ENCODE measurements at regions not wholly inside any gene's neighbourhood (a gene's known extent, or its start where the extent isn't known, plus 50 kb on each side); places are given as distances from the start of the nearest gene placed in this dataset.

DNA sequence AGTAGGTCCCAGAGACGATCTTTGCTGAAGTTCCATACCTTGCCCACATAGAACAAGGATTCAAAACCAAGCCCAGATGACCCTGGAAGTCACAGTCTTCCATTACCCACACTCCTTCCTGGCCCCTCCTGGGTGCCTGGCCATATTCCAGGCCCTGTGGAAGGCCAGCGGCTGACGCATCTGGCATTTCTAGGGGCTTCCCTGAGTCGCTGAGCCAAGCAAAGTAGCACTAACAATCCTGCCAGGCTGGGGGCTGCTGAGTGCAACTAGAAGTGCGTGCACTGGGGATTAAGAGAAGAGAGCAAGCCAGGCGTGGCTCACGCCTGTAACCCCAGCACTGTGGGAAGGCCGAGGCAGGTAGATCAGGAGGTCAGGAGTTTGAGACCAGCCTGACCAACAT, 175.2 kb upstream of the CPEB2 start:
- peak; percentile 9 for DNase-seq

DNA sequence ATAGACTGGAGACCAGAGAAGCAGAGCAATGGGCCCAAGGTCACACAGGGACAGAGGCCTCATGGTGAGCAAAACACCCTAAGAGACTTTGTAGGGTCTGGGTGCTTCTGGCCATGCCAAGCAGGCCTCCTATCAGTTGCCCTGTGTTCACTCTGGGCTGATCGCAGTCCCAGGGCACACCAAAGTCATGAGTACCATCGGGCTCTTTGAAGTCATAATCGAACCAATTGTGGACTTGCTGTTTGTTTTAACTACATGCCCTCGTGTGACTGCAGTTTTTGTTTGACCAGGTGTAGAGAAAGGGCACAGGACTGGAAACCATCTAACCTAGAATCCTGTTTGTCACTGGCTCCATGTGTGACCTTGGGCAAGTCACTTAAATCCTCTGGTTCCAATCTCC, 172.5 kb upstream of the CPEB2 start:
- DNase-seq: no peak

DNA sequence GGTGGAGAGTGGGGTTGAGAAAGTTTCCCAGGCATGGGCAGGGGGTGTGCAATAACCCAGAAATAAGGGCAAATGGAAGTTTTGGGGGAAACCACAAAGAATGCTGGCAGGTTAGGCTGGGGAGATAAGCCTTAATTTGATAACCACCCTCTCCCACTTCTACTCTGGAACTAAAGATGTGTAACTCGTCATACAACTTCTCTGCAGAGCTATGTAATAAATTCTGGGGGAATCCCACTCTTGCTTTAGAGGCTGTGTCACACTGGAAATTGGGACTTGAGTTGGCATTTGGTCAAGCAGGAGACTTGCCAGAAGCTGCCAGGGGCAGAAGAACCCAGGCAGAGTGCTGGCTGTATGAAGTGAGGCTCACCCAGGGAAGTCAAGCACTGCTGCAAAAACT, 170.9 kb upstream of the CPEB2 start:
- DNase-seq: no peak

DNA sequence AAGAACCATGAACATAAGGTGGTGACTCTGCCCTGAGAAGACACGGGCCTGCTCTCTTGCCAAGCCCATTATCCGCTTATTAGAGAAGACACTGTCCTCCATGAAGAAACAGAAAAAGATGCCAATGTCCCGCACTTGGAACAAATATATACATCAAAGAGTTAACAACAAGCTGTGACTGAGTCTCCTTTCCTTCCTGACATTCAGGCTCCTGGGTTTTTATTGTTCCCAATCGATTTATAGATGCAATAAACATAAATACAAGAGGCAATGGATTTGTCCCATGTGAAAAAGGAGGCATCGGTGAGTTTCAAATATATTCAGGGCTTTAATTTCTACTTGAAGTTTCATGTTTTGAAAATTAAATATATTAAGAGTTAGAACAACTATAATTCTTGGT, 169.2 kb upstream of the CPEB2 start:
- DNase-seq: no peak

DNA sequence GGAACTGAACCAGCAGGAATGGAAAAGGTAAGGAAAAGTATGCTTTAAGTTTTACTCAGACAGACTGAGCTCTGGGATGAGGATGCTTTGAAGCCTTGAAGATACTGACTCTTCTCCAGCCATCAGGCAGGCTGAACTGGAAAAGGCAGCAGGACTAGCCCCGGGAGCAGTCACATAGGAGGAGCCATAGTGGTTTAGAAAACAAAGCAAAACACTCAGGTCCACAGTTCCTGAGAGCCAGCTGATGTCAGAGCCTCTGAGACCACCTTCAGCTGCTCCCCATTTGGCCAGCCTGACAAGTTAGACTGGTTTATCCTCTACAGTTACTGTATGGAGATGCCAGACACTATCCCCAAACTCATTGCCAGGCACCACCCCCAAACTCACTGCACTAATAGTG, 167.9 kb upstream of the CPEB2 start:
- DNase-seq: no peak

DNA sequence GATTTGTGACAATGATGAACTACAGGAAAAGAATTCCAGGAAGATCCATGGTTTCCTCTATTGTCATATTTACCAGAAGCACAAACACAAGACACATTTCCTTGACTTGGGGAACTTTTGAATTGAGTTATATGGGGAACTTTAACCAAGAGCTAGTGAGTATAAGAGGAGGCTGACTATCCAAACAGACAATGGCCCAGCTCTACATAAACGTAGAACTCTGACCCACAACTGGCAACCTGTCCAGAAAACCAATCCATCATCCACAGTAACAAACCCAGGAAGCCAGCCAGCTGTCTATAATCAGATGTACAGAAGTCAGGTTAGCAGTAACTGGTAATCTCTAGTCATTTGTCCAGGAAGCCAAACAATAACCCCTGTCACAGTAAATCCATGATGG, 167.0 kb upstream of the CPEB2 start:
- DNase-seq: no peak

DNA sequence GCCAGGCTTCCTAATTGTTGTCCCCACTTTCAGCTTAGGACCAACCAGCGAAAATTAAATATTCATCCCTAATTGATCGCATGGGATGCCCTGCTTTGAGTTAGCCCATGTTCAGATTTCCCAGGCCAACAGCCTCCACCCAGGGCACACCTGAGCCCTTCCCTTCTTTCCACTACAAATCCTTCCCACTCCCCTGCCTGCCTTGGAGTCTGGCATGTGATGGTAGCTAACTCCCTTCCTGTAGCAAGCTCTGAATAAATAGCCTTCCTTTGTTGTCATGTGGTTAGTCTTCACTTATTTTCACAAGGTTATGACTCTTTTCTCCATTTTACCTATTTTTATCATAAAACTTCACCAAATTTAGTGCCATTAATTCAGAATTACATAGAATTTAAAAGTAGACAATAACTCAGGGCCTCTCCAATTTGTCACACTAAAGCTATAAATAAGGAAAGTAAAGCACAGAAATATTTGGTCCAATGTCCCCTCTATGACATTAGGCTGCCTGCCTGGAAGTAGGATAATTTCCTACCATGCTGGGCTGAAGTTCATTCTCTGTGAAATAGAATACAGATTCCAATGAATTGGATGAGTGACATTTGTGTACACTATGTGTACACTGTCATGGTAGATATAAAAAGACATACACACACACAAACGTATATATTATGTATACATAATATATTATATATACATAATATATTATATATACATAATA, 166.4 kb upstream of the CPEB2 start:
- DNase-seq: no peak

DNA sequence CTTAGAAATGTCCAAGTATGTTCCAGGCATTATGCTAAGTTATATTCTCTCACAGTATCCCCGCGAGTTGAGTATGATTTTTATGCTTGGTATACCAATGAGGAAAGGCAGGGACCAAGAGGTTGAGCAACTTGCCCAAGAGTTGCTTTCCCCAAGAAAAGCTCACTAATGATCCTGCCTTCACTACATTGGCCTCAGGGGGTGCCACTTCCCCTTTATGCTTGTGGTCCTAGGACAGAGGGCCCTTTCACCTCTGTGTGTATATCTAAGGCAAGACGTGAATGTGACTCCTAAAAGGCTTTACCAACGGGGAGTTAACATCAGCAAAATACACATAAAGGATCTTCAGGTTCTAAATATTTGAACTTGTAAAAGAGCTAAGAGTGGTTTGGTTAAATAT, 164.4 kb upstream of the CPEB2 start:
- DNase-seq: peak; percentile 11

DNA sequence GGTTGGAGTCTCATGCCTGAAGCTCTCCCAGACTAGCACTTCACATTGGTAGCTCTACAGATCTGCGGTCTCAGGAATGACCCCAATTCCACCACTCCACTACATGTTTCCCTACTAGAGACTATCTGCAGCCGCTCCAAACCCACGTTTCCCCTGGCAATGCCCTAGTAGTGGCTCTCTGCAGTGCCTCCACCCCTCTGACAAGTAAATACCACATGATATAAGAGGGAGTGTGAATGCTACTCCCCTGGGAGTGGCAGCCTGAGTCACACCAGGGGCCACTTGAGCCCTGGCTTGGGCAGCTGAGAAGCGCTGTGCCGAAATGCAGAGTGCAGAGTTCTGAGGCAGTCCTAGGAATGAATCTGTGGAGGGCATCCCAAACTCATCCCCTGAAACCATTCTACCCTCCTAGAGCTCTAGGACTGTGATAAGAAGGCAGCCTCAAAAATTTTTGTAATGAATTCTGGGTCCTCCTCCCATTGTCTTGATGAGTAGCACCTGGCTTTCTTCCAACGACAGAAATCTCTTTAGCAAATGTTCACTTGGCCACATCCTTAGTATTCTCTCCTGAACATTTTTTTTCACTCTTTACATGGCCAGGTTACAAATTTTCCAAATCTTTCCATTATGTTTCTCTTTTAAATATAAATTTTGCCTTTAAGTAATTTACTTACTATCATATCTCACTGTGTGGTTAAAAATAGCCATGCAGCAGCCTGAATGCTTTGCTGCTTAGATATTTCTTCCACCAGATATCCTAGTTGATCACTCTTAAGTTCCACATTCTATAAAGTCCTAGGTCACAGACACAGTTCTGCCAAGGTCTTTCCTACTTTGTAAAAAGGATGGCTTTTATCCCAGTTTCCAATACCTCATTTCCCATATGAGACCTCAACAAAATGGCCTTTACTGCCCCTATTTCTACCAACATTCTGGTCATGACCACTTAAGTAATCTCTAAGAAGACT, 160.2 kb upstream of the CPEB2 start:
- peak; percentile 41 for DNase-seq

DNA sequence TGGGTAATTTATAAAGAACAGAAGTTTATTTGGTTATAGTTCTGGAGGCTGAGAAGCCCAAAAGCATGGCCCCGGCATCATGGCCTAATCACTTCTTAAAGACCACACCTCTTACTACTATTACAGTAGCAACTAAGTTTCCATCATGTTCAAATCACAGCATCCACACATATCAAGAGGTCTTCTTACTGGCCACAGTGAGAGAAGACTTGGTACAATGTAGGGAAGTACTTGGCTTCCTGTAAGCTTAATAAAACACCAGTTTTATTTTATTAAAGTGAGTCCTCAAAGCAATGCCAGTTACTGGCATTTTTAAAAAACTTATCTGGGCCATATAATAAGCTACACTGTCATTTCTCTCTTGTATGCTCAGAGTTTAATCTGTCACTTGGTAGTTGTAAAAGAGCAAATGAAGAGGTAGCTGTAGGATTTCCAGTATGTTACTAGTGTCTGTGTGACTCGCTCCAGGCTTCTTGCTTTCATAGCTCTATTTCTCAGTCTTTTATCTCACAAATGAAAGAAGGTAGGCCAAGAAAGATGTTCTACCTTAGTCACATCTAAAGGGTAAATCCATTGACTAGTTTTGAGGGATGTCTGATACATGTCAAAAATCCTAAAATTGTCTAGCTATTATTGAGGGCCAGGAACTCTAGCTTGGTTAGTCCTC, 159.2 kb upstream of the CPEB2 start:
- no peak for DNase-seq

DNA sequence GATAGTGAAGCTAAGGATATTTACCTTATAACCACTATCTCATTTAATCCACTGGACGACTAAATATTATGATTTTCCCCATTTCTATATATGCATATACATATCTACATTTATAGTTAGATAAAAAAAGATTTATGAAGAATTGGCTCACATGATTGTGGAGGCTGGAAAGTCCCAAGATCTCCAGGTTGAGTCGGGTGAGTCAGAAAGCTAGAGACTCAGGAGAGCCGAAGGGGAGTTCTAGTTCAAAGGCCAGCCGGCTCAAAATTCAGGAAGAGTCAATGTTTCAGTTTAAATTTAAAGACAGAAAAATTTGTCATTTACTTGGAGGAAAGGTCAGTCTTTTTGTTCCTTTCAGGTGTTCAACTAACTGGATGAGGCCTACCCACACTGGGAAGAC, 158.2 kb upstream of the CPEB2 start:
- no peak for DNase-seq

DNA sequence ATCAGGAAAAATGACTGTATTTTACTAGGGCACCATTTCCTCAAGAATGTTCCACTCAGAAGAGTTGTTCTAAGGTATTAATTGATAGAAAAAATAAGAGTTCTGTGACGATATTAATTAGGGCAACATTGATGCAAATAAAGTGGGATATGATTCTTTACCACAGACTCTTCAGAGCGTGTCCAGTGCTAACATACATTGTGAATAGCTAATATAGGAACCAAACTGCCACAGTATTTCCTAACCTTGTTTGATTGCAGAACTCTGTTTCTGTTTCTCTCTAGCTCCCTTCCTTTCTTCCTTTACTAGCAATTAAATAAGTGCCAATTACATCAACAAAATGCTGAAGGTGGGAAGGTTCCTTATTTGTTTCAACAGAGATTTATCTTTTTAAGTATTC, 154.1 kb upstream of the CPEB2 start:
- DNase-seq: no peak

DNA sequence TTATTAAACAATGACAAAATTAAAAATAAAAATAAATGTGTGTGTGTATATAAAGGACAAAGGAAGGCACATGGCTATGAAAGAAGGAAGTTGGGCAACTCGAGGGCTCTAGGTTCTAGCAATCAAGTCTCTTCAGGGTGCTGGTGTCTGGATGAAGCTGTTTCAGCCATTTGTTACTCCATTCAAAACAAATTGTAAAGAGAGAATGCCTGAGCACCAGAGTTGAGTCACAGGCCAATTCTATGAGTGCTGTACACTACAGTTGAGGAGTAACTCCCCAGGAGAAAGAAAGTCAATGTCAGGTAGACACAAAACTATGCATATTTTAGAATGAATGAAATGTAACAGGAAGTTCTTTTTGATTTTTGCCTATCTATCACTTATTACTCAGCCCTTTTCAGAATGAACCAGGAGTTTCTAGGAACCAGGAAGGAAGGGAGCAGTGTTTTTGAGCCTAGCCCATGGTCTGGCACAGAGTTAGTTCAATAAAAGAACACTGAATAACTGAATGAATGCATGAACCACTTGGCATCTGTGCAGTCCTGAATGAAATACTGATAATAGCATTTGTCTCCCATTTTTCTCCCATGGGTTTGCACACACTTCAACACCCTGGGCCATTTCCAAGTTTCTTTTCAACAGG, 151.7 kb upstream of the CPEB2 start:
- DNase-seq: no peak

DNA sequence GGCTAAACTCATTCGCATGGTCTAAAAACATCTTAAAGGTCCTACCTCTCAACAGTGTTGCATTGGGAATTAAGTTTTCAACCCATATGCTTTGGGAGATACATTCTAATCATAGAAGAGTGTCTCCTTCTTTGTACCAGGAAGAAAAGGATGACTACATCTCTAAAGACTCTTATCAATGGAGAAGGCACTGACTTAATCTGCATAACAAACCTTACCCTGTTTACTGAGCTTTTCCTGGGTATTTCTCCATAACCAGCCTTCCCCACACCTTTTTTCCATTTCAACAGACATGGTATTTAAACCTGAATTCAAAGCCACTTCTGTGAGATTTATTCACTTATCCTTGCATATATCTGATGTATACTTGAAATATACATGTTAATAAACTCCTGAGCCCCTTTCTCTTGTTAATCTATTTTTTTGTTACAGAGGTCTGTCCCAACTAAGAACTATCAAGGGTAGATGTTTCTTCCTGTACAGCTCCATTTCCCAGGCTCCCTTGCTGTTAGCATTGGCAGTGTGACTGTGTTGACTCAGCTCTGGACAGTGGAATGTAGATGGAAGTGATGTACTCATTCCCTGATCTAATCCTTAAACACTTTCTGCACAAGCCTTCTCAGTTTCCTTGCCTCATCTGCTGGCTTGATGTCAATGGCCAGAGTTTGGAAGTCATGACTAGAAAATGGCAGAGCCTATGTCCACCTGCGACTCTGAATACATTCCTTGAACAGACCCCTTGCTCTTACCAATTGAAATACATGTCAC, 148.9 kb upstream of the CPEB2 start:
- no peak for DNase-seq

DNA sequence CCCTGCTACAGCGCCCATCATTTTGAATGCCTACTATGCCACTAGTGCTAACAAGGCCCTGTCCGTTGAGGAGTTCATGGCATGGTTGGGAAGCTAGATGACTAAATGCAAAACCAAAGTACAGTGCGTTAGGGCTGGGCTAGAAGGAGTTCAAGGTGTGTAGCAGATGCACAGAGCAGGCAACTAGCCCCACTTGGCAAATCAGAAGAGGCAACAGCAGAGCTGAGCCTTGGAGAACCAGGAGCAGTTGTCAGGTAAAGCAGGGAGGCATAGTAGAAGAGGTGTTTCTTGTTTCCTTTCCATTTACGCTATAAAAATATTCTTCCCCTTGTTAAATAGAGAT, 146.6 kb upstream of the CPEB2 start:
- no peak for DNase-seq

DNA sequence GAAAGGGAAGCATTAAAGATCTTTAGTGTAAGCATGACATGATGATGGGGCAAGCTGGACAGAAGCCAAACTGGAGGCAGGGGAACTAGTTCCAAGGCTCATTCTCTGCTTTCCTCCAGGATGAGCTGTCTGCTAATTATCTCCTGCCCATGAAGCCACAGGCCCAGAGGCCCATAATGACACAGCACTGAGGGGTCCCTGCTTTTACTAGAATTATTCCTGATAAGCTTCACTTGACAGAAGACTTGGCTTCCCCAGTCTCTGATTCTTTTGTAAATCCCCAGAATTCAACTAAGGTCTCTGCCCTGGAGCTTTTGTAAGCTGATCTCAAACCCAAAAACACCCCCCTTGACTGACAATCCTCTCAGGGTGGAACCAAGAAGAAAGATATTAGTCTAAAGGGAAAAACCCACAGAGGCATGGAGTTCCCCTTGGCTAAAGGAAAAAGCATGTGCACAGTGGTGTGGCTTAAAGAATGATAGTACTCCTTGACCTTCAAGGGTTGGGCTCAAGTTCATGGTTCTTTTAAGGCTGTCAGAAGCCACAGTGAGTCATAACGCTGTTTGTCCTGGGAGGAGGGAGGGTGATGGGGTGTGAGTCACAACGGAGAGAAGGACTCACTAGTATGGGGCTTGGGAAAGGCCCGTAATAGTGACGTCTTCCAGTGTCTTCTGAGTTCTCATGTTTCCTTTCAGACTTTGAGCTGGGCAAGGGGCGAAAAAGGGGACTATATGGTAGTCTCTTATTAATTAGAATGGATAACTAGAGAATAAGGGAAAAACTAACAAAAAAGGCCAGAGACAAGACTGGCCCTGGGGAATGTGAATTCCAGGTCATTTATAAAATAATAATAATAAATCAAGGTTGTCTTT, 146.0 kb upstream of the CPEB2 start:
- DNase-seq: no peak

DNA sequence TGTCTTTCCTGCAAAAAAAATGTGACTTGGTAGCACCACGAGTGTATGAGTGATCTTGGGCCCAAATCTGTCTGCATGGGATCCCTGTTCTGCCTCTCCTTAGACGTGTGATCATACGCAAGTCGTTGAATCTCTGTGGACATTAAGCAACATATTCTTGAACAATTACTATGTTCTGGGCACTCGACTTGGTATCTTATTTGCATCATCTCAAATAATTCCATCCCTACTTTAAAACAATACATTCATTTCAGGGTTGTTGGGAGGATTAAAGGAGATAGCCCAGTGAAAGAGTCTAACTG, 145.4 kb upstream of the CPEB2 start:
- no peak for DNase-seq

DNA sequence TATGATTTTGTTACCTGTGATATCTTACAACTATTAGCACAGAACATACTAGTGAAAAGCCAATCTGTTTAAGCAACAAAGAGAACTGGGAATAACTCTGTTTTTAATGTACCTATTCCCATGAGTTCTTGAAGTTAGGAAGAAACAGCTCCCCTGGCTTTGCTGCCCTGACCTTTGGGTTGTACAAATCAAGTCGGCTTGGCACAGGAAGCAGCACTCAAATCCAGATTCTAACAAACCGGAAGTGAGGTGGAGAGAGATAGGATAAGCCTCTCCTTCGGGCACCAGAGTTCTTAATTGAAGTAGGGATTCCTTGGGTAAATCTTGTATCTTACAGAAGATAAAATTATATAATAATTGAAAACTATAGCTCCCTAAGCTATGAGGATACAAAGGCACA, 144.8 kb upstream of the CPEB2 start:
- no peak for DNase-seq

DNA sequence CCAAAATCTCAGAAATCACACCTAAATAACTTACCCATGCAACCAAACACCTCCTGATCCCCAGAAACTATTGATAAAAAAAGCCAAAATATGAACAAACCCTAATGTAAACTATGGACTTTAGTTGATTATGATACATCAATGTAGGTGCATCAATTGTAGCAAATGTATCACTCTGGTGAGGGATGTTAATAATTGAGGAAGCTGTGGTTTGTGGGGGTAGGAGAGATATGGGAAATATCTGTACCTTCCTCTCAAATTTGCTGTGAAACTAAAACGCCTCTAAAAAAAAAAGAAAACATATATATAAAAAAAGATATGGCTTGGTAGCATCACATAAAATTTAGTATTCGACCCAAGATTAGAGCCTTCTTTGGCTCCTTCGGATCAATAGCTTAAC, 144.3 kb upstream of the CPEB2 start:
- DNase-seq: no peak

DNA sequence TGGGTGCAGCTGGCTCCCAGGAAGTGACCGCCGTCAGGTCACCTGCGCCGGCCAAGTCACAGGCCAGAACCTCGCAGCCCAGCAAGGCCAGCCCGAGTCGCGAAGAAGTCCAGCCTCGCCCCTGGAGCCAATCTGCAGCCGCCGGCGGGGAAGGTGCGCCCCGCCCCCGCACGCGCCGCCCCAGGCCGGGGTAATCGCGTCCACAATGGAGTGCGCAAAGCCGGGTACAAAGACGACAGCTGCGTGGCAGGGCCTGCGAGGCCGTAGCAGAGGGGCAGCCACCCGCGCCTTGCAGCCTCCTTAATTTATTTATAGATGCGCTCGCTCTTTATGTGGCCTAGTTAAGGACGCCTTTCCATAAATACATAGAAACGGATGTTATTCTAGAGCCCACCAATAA, 139.4 kb upstream of the CPEB2 start:
- DNase-seq: peak; percentile 80

DNA sequence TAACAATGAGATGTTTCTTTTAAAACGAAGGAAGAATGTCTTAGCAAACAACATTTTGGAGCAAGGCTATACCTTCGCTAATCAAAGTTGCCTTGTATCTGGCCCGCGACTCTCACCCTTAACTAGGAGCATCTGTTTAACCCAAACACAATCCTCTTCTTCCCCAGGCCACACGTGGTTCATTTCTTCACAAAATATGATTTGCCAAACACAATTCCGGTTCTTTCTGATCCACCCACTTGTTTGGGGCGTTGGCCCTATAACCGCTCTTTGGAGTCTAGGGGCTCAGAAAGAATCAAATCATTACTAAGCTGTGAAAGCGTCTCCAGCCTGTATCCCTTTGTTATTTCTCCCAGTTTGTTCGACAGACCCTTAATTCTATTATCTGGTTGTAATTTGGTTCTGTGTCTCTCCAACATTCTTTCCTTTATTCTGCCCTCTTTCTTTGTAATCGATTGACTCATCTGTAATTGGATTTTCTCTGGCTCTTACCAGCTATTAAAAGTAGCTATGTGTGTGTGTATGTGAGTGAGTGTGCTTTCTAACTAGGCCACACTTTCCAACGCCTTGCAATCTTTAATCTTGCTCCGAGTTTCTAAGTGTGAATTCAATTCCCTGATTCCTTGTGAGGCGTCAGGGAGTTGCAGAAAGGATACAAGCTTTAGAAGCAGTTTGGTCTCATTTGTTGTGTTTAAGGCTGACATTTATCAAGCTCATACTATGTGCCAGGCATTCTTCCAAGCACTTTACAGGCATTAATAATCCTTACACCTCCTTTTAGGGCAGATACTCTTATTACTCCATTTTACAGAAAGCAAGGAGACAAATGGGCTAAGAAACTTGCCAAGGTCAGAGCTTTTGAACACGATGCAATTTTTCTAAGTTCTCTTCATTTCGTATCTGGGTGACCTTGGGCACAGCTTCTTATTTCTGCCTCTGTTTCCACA, 138.6 kb upstream of the CPEB2 start:
- peak; percentile 87 for DNase-seq

Measured in NCI-H82 (cell line).